COR-L47 (cell line): ENCODE measurements at regions not wholly inside any gene's neighbourhood (a gene's known extent, or its start where the extent isn't known, plus 50 kb on each side); places are given as distances from the start of the nearest gene placed in this dataset.
A peak's percentile ranks its signal among the peaks of the same experiment; 100 is the strongest.

Source experiments
- DNase-seq: peaks from one replicate; lab custom pipeline; 2025; lab: John Stamatoyannopoulos, UW

DNA sequence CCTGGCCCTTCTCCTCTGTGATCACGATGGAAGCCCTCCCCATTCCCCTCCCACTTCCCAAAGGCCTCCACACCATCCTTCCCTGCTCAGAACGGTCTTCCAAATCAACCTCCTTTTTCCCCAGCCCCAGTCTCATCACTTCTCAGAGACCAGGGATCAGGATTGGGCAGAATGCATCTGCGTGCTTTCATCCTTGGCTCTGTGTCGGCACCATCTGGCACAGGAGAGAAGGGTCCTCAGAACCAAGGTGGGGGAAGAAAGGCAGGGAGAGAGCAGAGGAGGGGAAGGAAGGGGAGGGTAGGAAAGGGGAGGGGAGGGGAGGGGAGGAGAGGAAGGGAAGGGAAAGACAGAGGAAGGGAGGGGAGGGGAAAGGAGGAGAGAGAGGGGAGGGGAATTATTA lies 52.4 kb upstream of the FICD start:
- no peak for DNase-seq

DNA sequence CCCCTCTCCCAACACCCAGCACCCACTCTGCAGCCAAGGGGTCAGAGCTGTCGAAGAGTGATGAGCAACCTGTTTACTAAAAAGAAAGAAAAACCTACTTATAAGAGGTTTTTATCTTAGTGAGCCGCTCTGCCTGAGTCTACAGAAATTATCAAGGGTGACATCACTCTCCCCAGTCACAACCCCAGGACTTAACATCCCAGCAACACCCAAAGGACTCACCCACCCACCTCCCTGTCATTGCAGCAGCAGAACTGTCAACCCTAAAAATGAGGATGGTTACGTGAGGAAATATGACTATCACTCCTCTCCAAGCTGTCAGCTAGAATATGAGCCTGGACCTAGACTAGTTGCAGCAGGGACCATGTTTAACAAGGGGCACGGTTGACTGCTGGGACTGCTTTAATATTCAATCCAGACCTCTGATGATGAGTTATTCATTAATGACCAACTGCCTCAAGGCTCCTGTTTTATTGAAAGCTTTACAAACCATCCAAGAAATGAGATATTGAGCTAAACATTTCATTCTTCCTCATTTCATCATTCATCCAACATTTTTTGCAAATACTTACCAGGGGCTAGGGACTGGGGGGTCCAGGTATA lies 53.9 kb upstream of the FICD start:
- DNase-seq = no peak

DNA sequence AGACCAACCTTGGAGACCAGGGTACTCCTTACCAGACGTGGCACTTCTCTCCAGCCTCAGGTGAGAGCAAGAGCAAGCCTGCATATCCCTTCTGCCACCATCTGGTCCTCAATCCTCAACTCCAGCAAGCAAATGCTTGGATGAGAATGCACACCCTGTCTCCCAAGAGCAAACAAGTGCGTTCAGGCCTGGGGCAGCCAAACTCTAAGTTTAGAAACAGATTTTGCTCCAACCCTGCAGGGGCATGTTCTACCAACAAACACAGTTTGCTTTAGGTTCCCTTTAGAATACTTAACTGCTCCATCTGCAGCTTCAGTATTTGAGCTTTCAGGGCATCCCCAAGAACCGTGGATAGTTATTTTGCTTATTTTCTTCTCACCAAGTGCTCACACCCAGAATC lies 55.9 kb upstream of the FICD start:
- DNase-seq = no peak

DNA sequence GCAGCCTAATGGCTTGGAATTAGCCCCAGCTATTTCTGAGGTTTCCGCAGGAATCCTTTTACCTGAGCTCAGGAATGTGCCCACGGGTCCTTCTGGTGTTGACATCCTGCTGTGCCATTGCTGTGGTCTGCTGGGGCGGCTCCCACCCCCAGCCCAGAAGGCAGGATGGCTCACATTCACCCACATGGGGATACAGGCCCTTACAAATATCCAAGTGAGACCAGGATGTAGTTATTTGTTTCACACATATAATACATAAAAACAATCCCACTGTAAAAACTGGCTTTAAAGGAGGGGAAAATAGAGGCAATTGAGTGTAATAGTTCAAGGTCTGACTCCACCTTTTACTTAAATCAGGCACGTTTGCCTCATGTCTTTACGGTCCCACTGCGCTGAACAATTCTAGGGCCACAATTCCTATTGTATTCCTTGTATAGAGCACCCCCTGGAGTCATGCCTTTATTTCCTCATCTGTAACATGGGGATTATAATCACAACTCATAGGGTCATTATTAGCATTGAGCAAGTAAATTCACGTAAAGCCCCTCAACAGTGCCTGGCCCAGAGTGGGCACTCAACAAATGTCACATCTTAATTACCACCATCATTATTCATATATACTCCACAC lies 57.2 kb upstream of the FICD start:
- DNase-seq = no peak

DNA sequence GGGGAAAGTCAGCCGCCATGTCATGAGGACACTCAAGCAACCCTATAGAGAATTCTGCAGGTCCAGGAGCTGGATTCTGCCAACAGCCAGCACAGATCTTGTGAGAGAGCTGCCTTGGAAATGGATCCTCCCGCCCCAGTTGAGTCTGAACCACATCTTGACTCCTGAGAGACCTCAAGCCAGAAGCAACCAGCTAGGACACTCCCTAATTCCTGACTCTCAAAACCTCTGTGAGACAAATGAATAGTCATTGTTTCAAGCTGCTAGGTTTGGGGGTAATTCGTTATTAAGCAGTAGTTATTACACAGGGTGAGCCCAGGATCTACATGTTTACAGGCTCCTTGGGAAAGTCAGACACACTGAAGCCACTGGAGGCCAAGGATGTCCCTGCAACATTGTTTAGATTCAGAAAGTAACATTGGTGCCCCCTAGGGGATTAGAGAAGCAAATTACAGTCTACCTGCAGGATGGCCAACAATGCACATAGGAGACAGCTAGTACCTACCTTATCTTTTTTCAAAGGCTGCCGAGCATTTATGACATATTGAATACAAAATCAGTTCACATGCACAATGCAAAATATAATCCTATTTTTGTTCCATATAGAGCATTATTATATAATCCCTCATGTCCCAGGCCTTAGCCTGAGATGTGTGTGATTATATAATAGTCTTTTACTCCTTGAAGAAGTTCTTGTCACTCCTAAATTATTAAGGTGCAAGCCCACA lies 57.9 kb upstream of the FICD start:
- peak; percentile 65 for DNase-seq

DNA sequence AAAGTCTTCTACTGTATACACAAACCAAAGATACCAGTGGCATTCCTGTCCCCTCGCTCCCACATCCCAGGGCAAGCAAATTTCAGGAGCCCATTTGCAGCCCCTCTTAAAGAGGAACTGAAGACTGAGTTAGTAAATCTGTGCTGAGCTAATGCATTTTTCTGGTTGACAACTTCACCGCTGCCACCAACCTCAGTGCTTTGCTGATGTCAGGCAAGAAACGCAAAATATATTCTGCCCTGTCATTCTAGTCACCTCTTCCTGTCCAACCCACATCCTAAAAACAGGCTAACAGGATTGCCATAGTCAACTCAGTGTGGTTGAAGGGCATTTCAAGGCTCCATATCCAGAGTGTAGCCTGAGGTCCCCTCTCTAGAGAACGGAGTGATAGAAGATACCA lies 59.4 kb upstream of the FICD start:
- DNase-seq = no peak

DNA sequence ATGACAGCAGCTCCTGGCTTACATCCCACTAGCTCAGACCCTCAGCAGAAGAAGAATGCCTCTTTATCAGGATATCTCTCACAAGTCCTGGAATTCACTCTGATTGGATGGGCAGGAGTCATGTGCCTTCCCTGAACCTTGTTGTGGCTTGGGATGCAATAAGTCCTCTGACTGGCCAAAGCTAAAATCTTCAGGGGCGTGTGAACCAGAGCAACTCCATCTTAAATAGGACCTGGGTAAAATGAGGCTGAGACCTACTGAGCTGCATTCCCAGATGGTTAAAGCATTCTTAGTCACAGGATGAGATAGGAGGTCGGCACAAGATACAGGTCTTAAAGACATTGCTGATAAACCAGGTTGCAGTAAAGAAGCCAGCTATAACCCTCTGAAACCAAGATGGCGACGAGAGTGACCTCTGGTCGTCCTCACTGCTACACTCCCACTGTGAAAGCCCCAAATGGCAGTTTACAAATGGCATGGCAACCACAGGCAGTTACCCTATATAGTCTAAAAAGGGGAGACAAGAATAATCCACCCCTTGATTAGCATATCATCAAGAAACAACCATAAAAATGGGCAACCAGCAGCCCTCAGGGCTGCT lies 60.4 kb upstream of the FICD start:
- DNase-seq = no peak

DNA sequence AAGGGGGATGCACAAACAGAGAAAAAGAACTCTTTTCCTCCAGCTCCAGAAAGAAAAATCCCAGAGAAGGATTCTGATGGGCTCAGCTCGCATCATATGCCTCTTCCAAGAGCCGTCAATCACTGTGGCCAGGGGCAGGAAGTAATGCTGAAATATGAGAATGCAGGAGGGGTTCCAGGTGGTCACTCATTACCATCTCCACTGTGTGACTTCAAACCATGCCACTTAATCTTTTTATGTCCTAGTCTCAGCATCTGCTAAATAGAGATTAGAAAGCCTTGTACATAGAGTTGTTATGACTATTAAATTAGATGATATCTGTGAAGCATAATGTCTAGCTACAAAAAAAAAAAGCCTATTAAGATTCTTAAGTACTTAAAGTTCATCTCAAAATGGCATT lies 65.6 kb upstream of the FICD start:
- no peak for DNase-seq

DNA sequence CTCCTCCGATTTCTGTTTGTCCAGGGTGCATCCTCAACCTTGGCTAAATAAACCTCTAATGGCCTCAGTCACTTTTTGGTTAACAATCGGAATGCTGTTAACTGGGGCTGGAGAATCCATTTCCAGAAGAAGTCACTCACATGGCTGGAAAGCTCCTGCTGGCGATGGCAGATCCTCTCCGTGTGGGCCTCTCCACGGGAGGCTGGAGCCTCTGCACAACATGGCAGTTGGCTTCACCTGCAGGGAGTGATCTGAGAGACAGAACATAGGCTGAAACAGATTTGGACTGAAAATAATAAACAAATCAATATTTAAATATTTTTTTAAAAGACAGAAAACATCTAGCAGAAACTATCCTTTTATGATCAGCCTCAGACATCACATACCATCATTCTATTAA lies 66.8 kb upstream of the FICD start:
- no peak for DNase-seq

DNA sequence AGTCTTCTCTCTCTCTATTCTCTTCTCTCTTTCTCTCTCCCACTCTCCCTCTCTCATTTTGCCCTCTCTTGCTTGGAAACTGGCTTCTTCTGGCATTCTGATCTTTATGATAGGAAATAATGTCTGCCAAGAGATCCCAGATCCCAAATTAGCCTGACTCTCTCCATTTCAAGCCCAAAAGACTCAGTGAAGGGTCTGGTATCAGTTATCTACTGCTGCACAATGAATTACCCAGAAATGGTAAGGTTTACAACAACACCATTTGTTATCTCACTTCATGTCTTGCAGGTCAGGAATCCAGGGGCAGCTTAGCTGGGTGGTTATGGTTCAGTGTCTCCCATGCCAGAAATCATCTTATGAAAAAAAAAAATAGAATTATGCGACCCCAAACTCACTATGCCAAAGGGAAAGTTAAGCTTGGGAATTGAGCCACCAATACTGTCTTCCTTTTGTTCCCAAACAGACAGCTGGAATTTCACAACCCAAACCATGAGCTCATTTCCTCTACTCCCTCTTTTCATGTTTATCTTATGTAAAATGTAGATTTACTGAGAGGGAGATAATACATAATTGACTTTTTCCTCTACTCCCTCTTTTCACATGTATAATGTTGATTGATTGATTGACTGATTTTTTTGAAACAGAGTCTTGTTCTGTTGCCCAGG lies 67.8 kb upstream of the FICD start:
- no peak for DNase-seq

DNA sequence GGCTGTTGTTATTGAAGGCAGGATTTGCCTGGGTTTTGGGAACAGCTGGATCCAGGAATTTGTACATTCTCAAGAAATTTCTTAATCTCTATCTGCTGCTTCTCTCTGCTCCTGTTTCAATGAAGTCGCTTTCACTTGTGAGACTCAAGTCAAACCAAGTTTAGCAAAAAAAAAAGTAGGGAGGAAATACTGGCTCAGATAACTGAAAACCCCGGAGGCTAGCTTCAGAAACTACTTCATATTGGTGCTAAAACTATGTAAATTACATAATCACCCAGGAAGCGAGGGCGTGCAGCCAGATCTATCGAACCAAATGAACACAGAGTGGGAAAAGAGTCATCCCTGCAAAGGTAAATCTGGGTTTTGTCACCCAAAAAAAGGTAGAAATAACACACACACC lies 68.3 kb upstream of the FICD start:
- DNase-seq = no peak

DNA sequence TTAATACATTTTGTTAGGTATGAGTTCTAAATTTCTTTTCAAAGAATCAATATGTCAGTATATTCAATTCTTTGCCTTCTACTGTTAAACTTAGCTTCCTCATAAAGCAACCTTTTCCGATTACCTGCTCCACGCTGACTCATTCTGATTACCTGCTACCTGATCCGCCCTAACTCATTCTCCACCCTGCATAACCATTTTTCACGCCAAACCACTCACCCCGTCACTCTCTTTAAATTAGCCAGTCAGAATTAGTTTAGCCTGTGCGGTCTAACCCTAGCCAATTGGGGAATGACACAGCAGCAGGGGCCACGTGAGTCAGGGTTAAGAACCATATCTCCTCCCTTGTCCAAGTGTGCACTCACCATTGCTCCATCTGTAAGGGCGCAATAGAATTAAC lies 72.2 kb upstream of the FICD start:
- DNase-seq = no peak

DNA sequence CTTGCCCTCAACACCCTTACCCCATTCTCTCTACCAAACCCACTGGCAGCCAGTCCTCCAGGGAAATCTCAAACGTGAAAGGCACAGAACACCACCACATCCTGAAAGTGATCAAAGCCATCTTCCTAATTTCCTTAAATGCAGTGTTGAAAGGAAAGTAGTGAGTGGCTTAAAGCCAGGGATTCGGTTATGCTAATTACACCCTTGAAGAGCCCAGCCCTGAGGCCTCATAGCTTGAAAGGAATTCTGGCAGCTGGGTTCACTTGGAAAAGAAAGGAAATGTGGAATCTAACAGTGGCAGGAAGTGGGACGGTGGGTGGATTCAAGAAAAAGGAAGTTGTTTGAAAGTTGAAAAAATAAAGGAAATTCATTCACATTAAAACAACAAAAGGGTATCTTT lies 73.0 kb upstream of the FICD start:
- DNase-seq = no peak

DNA sequence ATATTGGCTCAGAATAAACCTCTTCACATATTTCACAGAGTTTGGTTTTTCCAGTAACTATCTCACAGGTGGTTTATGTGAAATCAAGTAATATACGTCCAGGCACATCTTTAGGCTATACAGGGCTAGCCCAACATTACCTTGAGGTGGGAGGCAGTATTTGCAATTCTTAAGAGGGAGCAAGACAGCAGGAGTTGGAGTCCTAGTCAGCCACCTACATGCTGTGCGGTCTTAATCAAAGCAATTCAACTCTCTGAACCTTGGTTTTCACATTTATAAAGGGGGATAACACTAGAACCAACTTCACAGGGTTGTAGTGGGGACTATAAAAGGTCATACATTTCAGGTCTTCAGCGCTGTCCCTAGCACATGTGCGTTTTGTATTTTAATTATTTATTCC lies 73.5 kb upstream of the FICD start:
- no peak for DNase-seq

DNA sequence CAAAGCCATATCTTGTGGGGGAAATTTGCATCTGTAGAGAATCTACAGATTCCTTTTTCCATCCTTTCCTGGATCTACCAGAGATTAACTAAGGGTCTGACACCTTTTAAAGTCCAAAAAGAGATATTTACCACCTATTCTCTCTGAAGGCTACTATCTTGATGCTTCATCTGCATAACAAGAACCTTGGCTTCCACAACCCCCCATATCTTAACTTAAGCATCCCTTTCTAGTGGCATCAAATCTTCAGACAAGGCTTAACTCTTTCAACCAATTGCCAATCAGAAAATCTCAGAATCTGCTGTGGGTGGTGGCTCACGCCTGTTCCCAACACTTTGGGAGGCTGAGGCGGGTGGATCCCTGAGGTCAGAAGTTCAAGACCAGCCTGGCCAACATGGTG lies 74.3 kb upstream of the FICD start:
- DNase-seq = no peak

DNA sequence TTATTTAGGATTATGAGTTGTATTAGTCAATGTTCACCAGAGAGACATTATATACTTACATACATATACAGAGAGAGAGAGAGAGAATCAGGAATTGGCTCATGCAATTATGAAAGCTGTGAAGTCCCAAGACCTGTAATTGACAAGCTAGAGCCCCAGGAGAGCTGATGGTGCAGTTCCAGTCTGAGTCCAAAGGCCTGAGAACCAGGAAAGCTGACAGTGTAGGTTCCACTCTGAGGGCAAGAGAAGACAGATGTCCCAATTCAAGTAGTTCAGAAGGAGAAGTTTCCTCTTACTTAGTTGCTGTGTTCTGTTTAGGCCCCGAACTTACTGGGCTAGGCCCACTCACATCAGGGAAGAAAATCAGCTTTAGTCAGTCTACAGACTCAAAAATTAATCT lies 76.4 kb upstream of the FICD start:
- no peak for DNase-seq

DNA sequence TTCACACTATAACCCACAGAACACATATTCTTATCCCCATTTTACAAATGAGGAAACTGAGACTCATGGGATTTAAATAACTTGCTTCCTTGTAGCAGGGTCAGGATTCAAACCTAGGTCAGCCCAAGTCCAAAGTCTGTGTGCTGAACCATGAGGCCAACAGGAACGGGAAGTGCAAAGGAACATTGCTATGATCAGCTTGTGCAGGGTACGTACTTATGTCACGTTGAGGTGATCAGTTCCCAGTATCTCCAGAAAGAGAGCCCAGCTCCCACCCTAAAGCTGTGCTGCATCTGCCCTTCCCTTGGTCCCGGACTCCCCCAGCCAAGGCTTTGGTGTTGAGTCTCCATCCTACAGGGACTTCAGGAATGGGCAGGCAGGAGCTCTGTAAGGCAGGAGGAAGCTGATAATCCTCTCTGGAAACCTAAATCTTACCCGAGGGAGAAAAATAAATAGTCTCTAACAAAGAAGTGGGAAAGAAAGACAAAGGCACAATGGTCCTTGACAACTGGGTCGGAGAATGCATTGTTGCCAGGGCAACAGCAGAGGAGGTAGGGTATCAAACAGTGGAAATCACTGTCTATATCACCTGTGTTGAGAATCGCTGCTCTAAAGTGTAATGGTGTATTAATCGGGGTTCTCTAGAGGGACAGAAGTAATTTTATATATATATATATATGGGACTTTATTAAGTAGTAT lies 82.5 kb upstream of the FICD start:
- DNase-seq = no peak

DNA sequence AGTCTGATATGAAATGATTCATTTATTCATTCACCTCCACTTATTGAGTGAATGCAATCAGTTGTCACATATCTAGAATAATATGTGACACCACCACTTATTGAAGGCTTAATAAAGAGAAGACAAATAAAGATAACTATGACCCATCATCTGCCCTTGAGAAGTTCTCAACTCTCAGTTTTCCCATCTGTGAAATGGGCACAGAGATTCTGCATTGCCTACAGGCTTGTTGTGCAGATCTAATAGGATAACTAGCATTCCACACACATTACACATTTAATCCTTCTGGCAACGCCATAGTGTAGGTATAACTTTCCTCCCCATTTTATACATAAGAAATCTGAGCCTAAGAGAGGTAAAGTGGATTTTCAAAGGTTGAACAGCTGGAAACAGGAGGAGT lies 84.2 kb upstream of the FICD start:
- no peak for DNase-seq

DNA sequence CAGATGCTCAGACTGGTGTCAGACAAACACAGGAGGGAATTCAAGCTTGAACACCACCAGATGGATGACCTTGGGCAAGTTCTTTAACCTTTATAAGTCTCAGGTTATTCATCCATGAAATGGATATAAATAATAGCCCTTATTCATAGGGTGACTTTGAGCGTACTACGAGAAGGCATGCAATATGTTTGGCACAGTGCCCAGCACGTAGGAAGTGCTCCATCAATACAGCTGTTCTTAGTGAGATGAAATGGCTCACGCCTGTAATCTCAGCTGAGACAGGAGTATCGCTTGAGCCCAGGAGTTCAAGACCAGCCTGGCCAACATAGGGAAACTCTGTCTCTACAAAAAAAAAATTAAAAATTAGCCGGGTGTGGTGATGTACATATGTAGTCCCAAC lies 84.8 kb upstream of the FICD start:
- DNase-seq = peak; percentile 26

DNA sequence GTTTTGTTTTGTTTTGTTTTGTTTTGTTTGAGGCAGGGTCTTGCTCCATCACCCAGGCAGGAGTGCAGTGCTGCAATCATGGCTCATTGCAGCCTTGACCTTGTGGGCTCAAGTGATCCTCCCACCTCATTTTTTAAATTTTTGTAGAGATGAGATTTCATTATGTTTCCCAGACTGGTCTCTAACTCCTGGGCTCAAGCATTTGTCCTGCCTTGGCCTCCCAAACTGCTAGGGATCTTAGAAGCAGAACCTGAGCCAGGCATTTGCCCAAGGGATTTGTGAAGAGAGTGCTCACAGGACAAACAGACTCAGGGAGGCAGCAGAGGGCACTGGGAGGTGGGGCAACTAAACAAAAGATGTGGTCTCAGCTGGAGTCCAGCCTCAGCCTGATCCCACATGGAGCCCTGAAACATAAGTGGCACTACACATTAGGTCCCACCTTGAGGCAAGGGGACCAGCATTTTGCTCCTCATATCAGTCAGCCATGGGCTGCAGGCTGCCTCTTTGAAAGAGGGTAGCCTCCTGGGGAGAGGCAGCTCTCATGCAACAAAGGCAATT lies 86.2 kb upstream of the CMKLR1 start:
- DNase-seq = no peak

DNA sequence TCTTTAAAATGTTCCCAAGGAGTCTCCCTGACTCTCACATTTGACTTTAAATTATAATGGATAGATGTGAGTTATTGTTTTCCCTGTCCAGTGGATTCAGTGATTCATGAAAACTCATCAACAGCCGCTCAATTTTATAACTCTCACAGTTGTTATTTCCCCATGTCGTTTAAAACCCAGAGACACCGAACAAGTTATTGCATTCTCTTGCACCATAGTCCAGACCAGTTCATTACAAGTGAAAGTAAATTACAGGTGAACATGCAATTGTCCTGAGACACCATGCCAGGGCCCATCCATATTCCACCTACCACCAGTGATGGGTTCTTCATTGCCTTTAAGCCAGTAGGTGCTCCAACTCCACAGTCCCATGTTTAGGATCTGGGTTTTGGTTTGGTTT lies 85.7 kb upstream of the CMKLR1 start:
- no peak for DNase-seq

DNA sequence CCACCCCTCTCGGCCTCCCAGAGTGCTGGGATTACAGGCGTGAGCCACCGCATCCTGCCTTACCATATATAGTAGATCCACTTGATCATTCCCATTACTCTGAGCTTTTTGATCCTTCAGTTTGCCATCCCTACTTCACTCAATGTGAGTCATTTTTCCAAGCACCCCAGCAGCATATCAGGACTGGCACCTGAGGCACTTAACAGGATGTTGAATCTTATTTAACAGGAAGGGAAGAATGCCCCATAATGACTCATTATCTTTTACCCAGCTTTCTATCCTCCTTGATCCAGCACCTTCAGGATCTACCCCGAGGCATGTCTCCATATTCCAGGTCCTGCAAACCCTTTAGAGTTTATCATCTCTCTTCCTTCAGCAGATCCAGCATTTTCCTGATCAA lies 84.9 kb upstream of the CMKLR1 start:
- no peak for DNase-seq
